ENCODE measurements at regions not wholly inside any gene's neighbourhood (a gene's known extent, or its start where the extent isn't known, plus 50 kb on each side); places are given as distances from the start of the nearest gene placed in this dataset.

GRCh38 chr10:117463545-117463920 lies 79.0 kb upstream of the EMX2 start:
- ChIA-PET CTCF (no interaction called here), SMC1A (ENCODE audit: uncharacterized antibody, unreplicated experiment) (no interaction called here), POLR2A (no interaction called here), RAD21 (ENCODE audit: unreplicated experiment) (no interaction called here)
- intact Hi-C loops (cut with micrococcal nuclease; ENCODE audit: unreplicated experiment) (no loop called here), in situ Hi-C loops (cut with MboI) (no loop called here)
- peak; percentile 37 for ATAC-seq
- H3K4me1 ChIP-seq (ENCODE audit: control insufficient read depth, insufficient read depth, low read length) = no peaks in the 10 kb centered on the region
- H3K79me2 ChIP-seq (ENCODE audit: control insufficient read depth, insufficient read depth, low read length) = no peaks in the 10 kb centered on the region
- no peaks in the 10 kb centered on the region; the same call in 2 of the 3 replicates for H3K9me3 ChIP-seq (replicated peaks; ENCODE audit: control insufficient read depth, insufficient read depth, low read length)
- H4K20me1 ChIP-seq (ENCODE audit: control insufficient read depth, insufficient read depth) = no peaks in the 10 kb centered on the region
- no TSS peak for BruUV-seq (replicated peaks)
- no peak for FAIRE-seq
- no peak overlapping the region for H3K4me3 ChIP-seq
- no peak overlapping the region for H3K4me2 ChIP-seq (ENCODE audit: control insufficient read depth, insufficient read depth)
- DNase-seq (ENCODE audit: low read depth, low spot score) = no peak
- WGBS (ENCODE audit: insufficient coverage, insufficient replicate concordance, low lambda C conversion rate, missing lambda C conversion rate) = 0% methylated on average over 1 of the region's 1 CpG
- no peak overlapping the region for H2AFZ ChIP-seq (ENCODE audit: control insufficient read depth, low read depth, low read length)
- TF ChIP-seq YBX1 (IDR thresholded peaks at IDR 0.05) (no peak), ZNF207 (IDR thresholded peaks at IDR 0.05; ENCODE audit: borderline replicate concordance) (no peak), USF2 (IDR thresholded peaks at IDR 0.05; ENCODE audit: borderline replicate concordance, low read depth, low read length) (no peak), PKNOX1 (IDR thresholded peaks at IDR 0.05) (no peak), ZZZ3 (IDR thresholded peaks at IDR 0.05; ENCODE audit: control insufficient read depth, insufficient read length, low read depth) (no peak), RELB (IDR thresholded peaks at IDR 0.05; ENCODE audit: low read depth) (no peak), SMARCA5 (IDR thresholded peaks at IDR 0.05) (no peak), NKRF (conservative IDR thresholded peaks at IDR 0.05) (no peak), IRF3 (IDR thresholded peaks at IDR 0.05) (no peak), POU2F2 (IDR thresholded peaks at IDR 0.05; ENCODE audit: borderline replicate concordance, low read depth, low read length) (no peak), NR2C2 (IDR thresholded peaks at IDR 0.05; ENCODE audit: borderline replicate concordance, control insufficient read depth, insufficient read length, low read depth) (no peak), NR2C1 (IDR thresholded peaks at IDR 0.05) (no peak), SP1 (IDR thresholded peaks at IDR 0.05; ENCODE audit: low read depth, low read length) (no peak), NRF1 (conservative IDR thresholded peaks at IDR 0.05; ENCODE audit: low read depth, low read length) (no peak), FOXM1 (IDR thresholded peaks at IDR 0.05; ENCODE audit: low read depth, low read length) (no peak)
- H3K27ac ChIP-seq (ENCODE audit: control insufficient read depth, insufficient read depth) = no peak overlapping the region
- H3K27me3 ChIP-seq (replicated peaks in 1 of 2; ENCODE audit: control insufficient read depth in 2 of 2, insufficient read depth in 2 of 2, low read length in 1 of 2) = no peaks in the 10 kb centered on the region
- H3K9ac ChIP-seq (ENCODE audit: control insufficient read depth, insufficient read depth, low read length) = no peak overlapping the region
- no peaks in the 10 kb centered on the region for H3K36me3 ChIP-seq (ENCODE audit: control insufficient read depth in 2 of 2, insufficient read depth in 2 of 2, low read length in 1 of 2)
